ENCODE measurements at regions not wholly inside any gene's neighbourhood (a gene's known extent, or its start where the extent isn't known, plus 50 kb on each side); places are given as distances from the start of the nearest gene placed in this dataset.

DNA sequence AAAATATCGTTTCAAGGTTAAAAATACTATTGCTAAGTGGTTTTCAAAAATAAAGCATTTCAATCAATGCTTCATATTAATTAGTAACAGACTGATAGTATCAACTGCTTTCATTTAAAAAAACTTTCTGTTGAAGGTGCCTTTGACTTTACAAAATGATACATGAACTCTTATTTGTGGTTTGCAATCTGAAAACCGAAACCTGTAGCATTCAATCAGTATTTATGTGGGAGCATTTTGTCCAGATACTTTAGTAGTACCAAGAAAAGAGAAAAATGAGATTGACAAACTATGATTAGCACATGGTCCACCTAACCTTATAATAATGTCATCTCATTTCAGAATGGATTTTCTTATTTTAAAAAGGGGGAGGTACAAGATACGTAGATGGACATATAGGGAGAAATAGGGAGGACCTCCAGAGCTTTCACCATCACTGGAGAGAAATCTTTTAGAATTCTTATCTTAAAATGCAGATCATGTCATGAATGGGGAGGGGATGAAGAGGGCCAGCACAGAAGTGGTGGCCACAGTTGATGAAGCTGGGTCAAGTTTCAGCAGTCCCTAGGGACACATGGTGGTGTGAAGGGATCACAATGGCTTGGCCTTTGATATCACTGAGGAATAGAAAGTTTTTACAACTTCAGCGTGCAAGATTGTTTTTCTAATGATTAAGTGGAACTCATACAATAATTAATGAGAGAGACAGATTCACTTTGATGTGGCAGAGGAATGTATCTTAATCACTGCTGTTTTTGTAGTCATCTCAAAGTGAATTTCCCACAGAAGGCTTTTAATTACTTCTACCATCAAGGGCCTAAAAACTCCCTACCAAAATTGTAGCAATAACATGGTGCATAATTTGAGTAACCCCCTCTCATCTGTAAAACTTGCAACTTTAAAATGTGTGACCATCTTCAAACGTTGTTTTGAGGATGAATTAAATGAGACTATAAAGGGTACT, 322.3 kb upstream of the EDIL3 start:
- Histone ChIP-seq H3K36me3 (replicated peaks in 1 of 2; ENCODE audit: control insufficient read depth in 1 of 2, insufficient read depth in 2 of 2, low read length in 2 of 2) (no peaks in the 10 kb centered on the region), H3K4me1 (ENCODE audit: insufficient read depth, low read length) (no peaks in the 10 kb centered on the region), H3K27ac (ENCODE audit: extremely low read length, insufficient read depth, low read length) (no peak overlapping the region), H4K20me1 (ENCODE audit: insufficient read depth, low read length) (no peaks in the 10 kb centered on the region), H3K79me2 (ENCODE audit: insufficient read depth, low read length) (no peaks in the 10 kb centered on the region), H3K4me2 (ENCODE audit: low read depth, low read length) (no peak overlapping the region), H3K4me3 (replicated peaks in 1 of 3; ENCODE audit: insufficient read depth in 1 of 3, low read depth in 2 of 3, low read length in 3 of 3) (no peak overlapping the region), H3K27me3 (ENCODE audit: control insufficient read depth in 1 of 2, insufficient read depth in 2 of 2, low read length in 2 of 2) (no peaks in the 10 kb centered on the region), H3K9me3 (ENCODE audit: low read length) (no peaks in the 10 kb centered on the region), H3K9ac (ENCODE audit: insufficient read depth, low read depth, low read length) (no peak overlapping the region), H2AFZ (ENCODE audit: low read length) (no peak overlapping the region)
- 4% methylated on average over 5 of the region's 5 CpGs for WGBS (ENCODE audit: low lambda C conversion rate)
- intact Hi-C loops (cut with micrococcal nuclease; ENCODE audit: unreplicated experiment) (no loop called here), in situ Hi-C loops (cut with HindIII; ENCODE audit: extremely low pct_ligation_motif_present, low pct_unique_long_range_greater_than_20kb) (no loop called here)
- FAIRE-seq (no peak), DNase-seq (ENCODE audit: low spot score) (no peak), ATAC-seq (no peak)
- ChIA-PET POLR2A (no interaction called here), CTCF (ENCODE audit: low intra/inter-chr PET ratio, low total read pairs) (no interaction called here)
- BruUV-seq (replicated peaks), result no TSS peak
- no peak for TF ChIP-seq NFIB (CRISPR knock-in tag; IDR thresholded peaks at IDR 0.05; ENCODE audit: borderline replicate concordance)
- TF ChIP-seq ZNF850 (CRISPR knock-in tag; conservative IDR thresholded peaks at IDR 0.05), result no peak
- TF ChIP-seq RAD21 (CRISPR knock-in tag; IDR thresholded peaks at IDR 0.05), result no peak
- no peak for TF ChIP-seq ZNF10 (CRISPR knock-in tag; IDR thresholded peaks at IDR 0.05; ENCODE audit: borderline replicate concordance, low read depth)
- no peak for TF ChIP-seq ARID2 (CRISPR knock-in tag; IDR thresholded peaks at IDR 0.05; ENCODE audit: borderline replicate concordance)
- TF ChIP-seq, protein P1, sequence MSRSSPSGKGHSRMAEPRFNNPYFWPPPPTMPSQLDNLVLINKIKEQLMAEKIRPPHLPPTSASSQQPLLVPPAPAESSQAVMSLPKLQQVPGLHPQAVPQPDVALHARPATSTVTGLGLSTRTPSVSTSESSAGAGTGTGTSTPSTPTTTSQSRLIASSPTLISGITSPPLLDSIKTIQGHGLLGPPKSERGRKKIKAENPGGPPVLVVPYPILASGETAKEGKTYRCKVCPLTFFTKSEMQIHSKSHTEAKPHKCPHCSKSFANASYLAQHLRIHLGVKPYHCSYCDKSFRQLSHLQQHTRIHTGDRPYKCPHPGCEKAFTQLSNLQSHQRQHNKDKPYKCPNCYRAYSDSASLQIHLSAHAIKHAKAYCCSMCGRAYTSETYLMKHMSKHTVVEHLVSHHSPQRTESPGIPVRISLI (CRISPR knock-in tag; IDR thresholded peaks at IDR 0.05; ENCODE audit: borderline replicate concordance), result no peak
- no peak for TF ChIP-seq SALL1 (CRISPR knock-in tag; IDR thresholded peaks at IDR 0.05)
- TF ChIP-seq, protein P2, sequence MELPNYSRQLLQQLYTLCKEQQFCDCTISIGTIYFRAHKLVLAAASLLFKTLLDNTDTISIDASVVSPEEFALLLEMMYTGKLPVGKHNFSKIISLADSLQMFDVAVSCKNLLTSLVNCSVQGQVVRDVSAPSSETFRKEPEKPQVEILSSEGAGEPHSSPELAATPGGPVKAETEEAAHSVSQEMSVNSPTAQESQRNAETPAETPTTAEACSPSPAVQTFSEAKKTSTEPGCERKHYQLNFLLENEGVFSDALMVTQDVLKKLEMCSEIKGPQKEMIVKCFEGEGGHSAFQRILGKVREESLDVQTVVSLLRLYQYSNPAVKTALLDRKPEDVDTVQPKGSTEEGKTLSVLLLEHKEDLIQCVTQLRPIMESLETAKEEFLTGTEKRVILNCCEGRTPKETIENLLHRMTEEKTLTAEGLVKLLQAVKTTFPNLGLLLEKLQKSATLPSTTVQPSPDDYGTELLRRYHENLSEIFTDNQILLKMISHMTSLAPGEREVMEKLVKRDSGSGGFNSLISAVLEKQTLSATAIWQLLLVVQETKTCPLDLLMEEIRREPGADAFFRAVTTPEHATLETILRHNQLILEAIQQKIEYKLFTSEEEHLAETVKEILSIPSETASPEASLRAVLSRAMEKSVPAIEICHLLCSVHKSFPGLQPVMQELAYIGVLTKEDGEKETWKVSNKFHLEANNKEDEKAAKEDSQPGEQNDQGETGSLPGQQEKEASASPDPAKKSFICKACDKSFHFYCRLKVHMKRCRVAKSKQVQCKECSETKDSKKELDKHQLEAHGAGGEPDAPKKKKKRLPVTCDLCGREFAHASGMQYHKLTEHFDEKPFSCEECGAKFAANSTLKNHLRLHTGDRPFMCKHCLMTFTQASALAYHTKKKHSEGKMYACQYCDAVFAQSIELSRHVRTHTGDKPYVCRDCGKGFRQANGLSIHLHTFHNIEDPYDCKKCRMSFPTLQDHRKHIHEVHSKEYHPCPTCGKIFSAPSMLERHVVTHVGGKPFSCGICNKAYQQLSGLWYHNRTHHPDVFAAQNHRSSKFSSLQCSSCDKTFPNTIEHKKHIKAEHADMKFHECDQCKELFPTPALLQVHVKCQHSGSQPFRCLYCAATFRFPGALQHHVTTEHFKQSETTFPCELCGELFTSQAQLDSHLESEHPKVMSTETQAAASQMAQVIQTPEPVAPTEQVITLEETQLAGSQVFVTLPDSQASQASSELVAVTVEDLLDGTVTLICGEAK (IDR thresholded peaks at IDR 0.05), result no peak
- TF ChIP-seq, protein P2 (CRISPR knock-in tag; IDR thresholded peaks at IDR 0.05), result no peak

Data from HepG2 (cell line).